ENCODE measurements at regions not wholly inside any gene's neighbourhood (a gene's known extent, or its start where the extent isn't known, plus 50 kb on each side); places are given as distances from the start of the nearest gene placed in this dataset.

DNA sequence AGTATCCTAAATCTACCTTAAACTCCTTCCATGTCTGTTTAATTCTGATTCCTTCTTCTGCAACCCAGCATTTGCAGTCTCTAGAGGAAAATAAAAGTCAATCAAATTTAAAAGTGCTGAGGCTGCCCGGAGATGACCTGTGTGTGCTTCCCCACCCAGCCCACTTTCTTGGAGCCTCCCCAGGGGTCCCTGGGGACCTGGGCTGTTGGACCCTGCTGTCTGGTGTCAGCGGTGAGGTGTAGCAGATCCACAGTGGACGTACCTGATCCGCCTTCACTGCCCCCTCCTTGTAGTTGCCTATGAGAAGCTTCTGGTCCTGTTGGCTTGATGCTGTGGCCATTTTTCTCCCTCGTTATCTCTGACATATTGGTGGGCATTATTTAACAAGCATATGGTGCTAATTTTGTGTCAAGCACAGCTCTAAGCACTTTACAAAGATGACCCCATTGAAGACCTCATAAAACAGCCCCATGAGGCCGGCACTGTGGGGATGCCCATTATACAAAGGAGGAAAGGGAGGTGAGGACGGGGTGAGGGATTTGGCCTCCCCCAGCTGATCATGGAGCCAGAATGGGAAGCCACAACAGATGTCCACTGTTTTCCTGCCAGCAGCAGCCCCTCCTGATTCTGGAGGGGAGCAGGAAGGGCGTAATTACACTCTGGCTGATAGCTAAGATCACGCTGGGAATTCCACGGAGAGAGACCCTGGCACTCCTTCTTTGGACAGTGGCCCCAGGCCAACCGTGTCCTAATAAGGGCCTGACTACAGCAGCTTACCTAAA lies 628.2 kb downstream of the CDH26 start:
- TF ChIP-seq CTCF (conservative IDR thresholded peaks at IDR 0.05; ENCODE audit: low read depth, low read length) (no peak), CHD1 (IDR thresholded peaks at IDR 0.05; ENCODE audit: low read depth, low read length) (no peak), SMC3 (IDR thresholded peaks at IDR 0.05; ENCODE audit: low read depth, low read length) (no peak), RAD21 (IDR thresholded peaks at IDR 0.05; ENCODE audit: low read length) (no peak), POLR2A (IDR thresholded peaks at IDR 0.05; ENCODE audit: low read depth, low read length) (no peak), MXI1 (IDR thresholded peaks at IDR 0.05; ENCODE audit: borderline replicate concordance, low read depth, low read length) (no peak), MAFK (IDR thresholded peaks at IDR 0.05; ENCODE audit: low read depth, low read length) (no peak), CEBPB (IDR thresholded peaks at IDR 0.05; ENCODE audit: low read depth, low read length) (no peak), USF2 (IDR thresholded peaks at IDR 0.05; ENCODE audit: low read depth, low read length) (no peak), NFE2L2 (IDR thresholded peaks at IDR 0.05; ENCODE audit: low read depth, low read length) (no peak), MAZ (IDR thresholded peaks at IDR 0.05; ENCODE audit: borderline replicate concordance, low read depth, low read length) (no peak), RFX5 (IDR thresholded peaks at IDR 0.05; ENCODE audit: low read depth, low read length) (no peak)
- TF ChIP-seq, protein P1, sequence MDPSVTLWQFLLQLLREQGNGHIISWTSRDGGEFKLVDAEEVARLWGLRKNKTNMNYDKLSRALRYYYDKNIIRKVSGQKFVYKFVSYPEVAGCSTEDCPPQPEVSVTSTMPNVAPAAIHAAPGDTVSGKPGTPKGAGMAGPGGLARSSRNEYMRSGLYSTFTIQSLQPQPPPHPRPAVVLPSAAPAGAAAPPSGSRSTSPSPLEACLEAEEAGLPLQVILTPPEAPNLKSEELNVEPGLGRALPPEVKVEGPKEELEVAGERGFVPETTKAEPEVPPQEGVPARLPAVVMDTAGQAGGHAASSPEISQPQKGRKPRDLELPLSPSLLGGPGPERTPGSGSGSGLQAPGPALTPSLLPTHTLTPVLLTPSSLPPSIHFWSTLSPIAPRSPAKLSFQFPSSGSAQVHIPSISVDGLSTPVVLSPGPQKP (IDR thresholded peaks at IDR 0.05; ENCODE audit: borderline replicate concordance, low read depth, low read length), result no peak
